Liver (tissue), 8 donors: ENCODE measurements at regions not wholly inside any gene's neighbourhood (a gene's known extent, or its start where the extent isn't known, plus 50 kb on each side); places are given as distances from the start of the nearest gene placed in this dataset.

Experiments used
- DNase-seq: peaks from one replicate; pipeline ENCODE4 v3.0.0-alpha.2; 2017; ENCODE audit warnings: low spot score
- H3K27ac ChIP-seq, 2 donors: one replicate each; pipeline ENCODE4 v1.7.0; 2013; ENCODE audit warnings: inconsistent platforms in 2 of 2, low read length in 2 of 2, control low read depth in 1 of 2, low read depth in 1 of 2, mild to moderate bottlenecking in 1 of 2
- H3K27me3 ChIP-seq, 4 donors: one replicate each; pipeline versions ENCODE4 v1.6.1 to v1.7.0; 2013; ENCODE audit warnings: low read length in 3 of 4, inconsistent platforms in 1 of 4, mild to moderate bottlenecking in 1 of 4, moderate library complexity in 1 of 4; ENCODE audit not compliant: control insufficient read depth in 4 of 4, insufficient read depth in 4 of 4
- H3K36me3 ChIP-seq, 4 donors: one replicate each; pipeline versions ENCODE4 v1.6.1 to v1.7.0; 2013; ENCODE audit warnings: low read length in 3 of 4, mild to moderate bottlenecking in 3 of 4, low read depth in 1 of 4, moderate library complexity in 1 of 4; ENCODE audit not compliant: control insufficient read depth in 4 of 4, insufficient read depth in 3 of 4
- H3K4me1 ChIP-seq, 4 donors: one replicate each; pipeline versions ENCODE4 v1.6.1 to v1.7.0; 2013; ENCODE audit warnings: low read length in 3 of 4, mild to moderate bottlenecking in 3 of 4, moderate library complexity in 1 of 4; ENCODE audit not compliant: control insufficient read depth in 4 of 4, insufficient read depth in 4 of 4
- H3K4me3 ChIP-seq, 3 donors: one replicate each; pipeline versions ENCODE4 v1.6.1 to v1.7.0; 2013; ENCODE audit warnings: low read length in 3 of 3, control low read depth in 1 of 3, low read depth in 1 of 3, mild to moderate bottlenecking in 1 of 3
- H3K9ac ChIP-seq, 2 donors: one replicate each; pipeline ENCODE4 v1.7.0; 2013; ENCODE audit warnings: low read length in 2 of 2, mild to moderate bottlenecking in 2 of 2, moderate library complexity in 2 of 2, control low read depth in 1 of 2, low read depth in 1 of 2
- H3K9me3 ChIP-seq, 4 donors: one replicate each; pipeline versions ENCODE4 v1.6.1 to v1.7.0; 2013; ENCODE audit warnings: low read length in 3 of 4; ENCODE audit not compliant: control insufficient read depth in 4 of 4
- CTCF ChIP-seq: fragments of 150-350 bp; IDR thresholded peaks from 2 replicates; pipeline ENCODE4 v1.5.1; 2017; ENCODE audit warnings: improper control_type of control experiment, low read depth, low read length; ENCODE audit not compliant: missing input control
- EGR1 ChIP-seq, 2 donors: IDR thresholded peaks; 2 replicates each; pipeline ENCODE4 v1.6.1; 2016 to 2018; ENCODE audit warnings: antibody characterized with exemption in 2 of 2, low read depth in 2 of 2
- FOXA1 ChIP-seq: IDR thresholded peaks from 2 replicates; pipeline ENCODE4 v1.6.1; 2016; ENCODE audit warnings: antibody characterized with exemption
- FOXA2 ChIP-seq: IDR thresholded peaks from 2 replicates; pipeline ENCODE4 v1.6.1; 2016; ENCODE audit warnings: antibody characterized with exemption
- GABPA ChIP-seq, 2 donors: IDR thresholded peaks in 1 of 2; conservative IDR thresholded peaks in 1 of 2; 2 replicates each; pipeline ENCODE4 v1.6.1; 2016; ENCODE audit warnings: antibody characterized with exemption in 2 of 2, mild to moderate bottlenecking in 1 of 2, moderate library complexity in 1 of 2
- HNF4A ChIP-seq, 2 donors: conservative IDR thresholded peaks; 2 replicates each; pipeline ENCODE4 v1.6.1; 2016; ENCODE audit warnings: antibody characterized with exemption in 2 of 2, mild to moderate bottlenecking in 2 of 2
- JUND ChIP-seq, 2 donors: IDR thresholded peaks; 2 replicates each; pipeline ENCODE4 v1.6.1; 2016; ENCODE audit warnings: antibody characterized with exemption in 2 of 2
- MAX ChIP-seq: IDR thresholded peaks from 2 replicates; pipeline ENCODE4 v1.6.1; 2016; ENCODE audit warnings: antibody characterized with exemption
- RAD21 ChIP-seq, 2 donors: IDR thresholded peaks; 2 replicates each; pipeline ENCODE4 v1.6.1; 2016; ENCODE audit warnings: antibody characterized with exemption in 2 of 2, mild to moderate bottlenecking in 2 of 2
- REST ChIP-seq: IDR thresholded peaks from 2 replicates; pipeline ENCODE4 v1.6.1; 2016; ENCODE audit warnings: antibody characterized with exemption, mild to moderate bottlenecking
- RXRA ChIP-seq, 2 donors: IDR thresholded peaks; 2 replicates each; pipeline ENCODE4 v1.6.1; 2017 to 2018; ENCODE audit warnings: antibody characterized with exemption in 2 of 2, mild to moderate bottlenecking in 1 of 2
- SP1 ChIP-seq: IDR thresholded peaks from 2 replicates; pipeline ENCODE4 v1.6.1; 2018; ENCODE audit warnings: antibody characterized with exemption, mild to moderate bottlenecking
- TAF1 ChIP-seq: conservative IDR thresholded peaks from 2 replicates; pipeline ENCODE4 v1.6.1; 2016; ENCODE audit warnings: antibody characterized with exemption, mild to moderate bottlenecking
- YY1 ChIP-seq: IDR thresholded peaks from 2 replicates; pipeline ENCODE4 v1.6.1; 2016; ENCODE audit warnings: antibody characterized with exemption, mild to moderate bottlenecking
- ZBTB33 ChIP-seq: IDR thresholded peaks from 2 replicates; pipeline ENCODE4 v1.6.1; 2016; ENCODE audit warnings: antibody characterized with exemption
- WGBS: extraction: QIAGEN DNeasy Blood & Tissue Kit; methylation state at CpG from one replicate; pipeline ENCODE4 v1.1.7; 2013; 5-methylcytosine and 5-hydroxymethylcytosine counted together
- TF ChIP-seq, protein P1 (sequence below): IDR thresholded peaks from 2 replicates; pipeline ENCODE4 v1.6.1; 2016; ENCODE audit warnings: antibody characterized with exemption
- donor health status: healthy.
- donor health status: healthy.
- donor health status: healthy.
- donor health status: healthy.
- donor health status: healthy.

- Histone ChIP-seq H3K9me3 (no peaks in the 10 kb centered on the region), H3K4me1 (no peaks in the 10 kb centered on the region), H3K4me3 (no peak overlapping the region), H3K9ac (no peak overlapping the region), H3K27me3 (no peaks in the 10 kb centered on the region), H3K27ac (no peak overlapping the region), H3K36me3 (no peaks in the 10 kb centered on the region)
- TF ChIP-seq FOXA1 (no peak), REST (no peak), HNF4A (conservative IDR thresholded peaks at IDR 0.05) (no peak), RAD21 (IDR thresholded peaks at IDR 0.05) (no peak), ZBTB33 (no peak), SP1 (no peak), EGR1 (IDR thresholded peaks at IDR 0.05; ENCODE audit: low read depth in 2 of 2) (no peak), TAF1 (no peak), FOXA2 (no peak), RXRA (IDR thresholded peaks at IDR 0.05) (no peak), JUND (IDR thresholded peaks at IDR 0.05) (no peak), YY1 (no peak)
- 59% methylated on average over 4 of the region's 4 CpGs for WGBS
- no peak for DNase-seq
Observed at GRCh38 chr10:59098831-59099452, 77.5 kb upstream of the PHYHIPL start.

GRCh38 chr10:59099481-59099880 lies 77.0 kb upstream of the PHYHIPL start:
- DNase-seq: no peak
- no peaks in the 10 kb centered on the region for H3K36me3 ChIP-seq
- H3K27ac ChIP-seq: no peak overlapping the region
- H3K9me3 ChIP-seq: no peaks in the 10 kb centered on the region
- H3K27me3 ChIP-seq: no peaks in the 10 kb centered on the region
- H3K9ac ChIP-seq: no peak overlapping the region
- H3K4me3 ChIP-seq: no peak overlapping the region
- WGBS: 84% methylated on average over 2 of the region's 2 CpGs
- no peaks in the 10 kb centered on the region for H3K4me1 ChIP-seq
- no peak for TF ChIP-seq FOXA2
- TF ChIP-seq CTCF: no peak
- TF ChIP-seq, protein P1, sequence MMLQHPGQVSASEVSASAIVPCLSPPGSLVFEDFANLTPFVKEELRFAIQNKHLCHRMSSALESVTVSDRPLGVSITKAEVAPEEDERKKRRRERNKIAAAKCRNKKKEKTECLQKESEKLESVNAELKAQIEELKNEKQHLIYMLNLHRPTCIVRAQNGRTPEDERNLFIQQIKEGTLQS: no peak
- no peak for TF ChIP-seq GABPA (IDR thresholded peaks at IDR 0.05 in 1 of 2, conservative IDR thresholded peaks at IDR 0.05 in 1 of 2)
- no peak for TF ChIP-seq ZBTB33
- TF ChIP-seq TAF1: no peak
- TF ChIP-seq MAX: no peak
- no peak for TF ChIP-seq HNF4A (conservative IDR thresholded peaks at IDR 0.05)
- TF ChIP-seq FOXA1: no peak
